ENCODE measurements at regions not wholly inside any gene's neighbourhood (a gene's known extent, or its start where the extent isn't known, plus 50 kb on each side); places are given as distances from the start of the nearest gene placed in this dataset.

DNA sequence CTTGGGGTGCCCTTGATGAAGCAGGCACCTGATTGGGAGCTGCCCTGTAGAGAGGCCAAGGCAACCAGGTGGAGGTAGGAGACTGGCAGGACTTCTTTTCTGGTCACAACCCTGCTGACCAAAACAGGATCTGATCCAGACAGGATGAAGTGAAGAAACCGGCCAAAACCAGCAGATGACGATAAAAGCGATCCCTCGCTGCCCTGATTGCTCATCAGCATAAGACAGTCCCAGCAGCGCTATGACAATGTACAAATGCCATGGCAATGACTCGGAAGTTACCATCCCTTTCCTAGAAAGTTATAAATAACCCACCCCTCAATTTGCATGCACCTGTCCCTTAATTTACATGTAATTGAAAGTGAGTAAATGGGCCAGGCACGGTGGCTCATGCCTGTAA is 88.4 kb upstream of the PDE10A start:
- no peak for TF ChIP-seq POLR2AphosphoS5 (IDR thresholded peaks at IDR 0.05; ENCODE audit: borderline replicate concordance, low read depth, low read length)
- no peak for TF ChIP-seq EZH2 (IDR thresholded peaks at IDR 0.05)
- TF ChIP-seq FOXP2 (optimal IDR thresholded peaks at IDR 0.05; ENCODE audit: control extremely low read depth, extremely low read length, insufficient read depth), result no peak

Measured in SK-N-MC (cell line).